GM19452 (cell line): ENCODE measurements at regions not wholly inside any gene's neighbourhood (a gene's known extent, or its start where the extent isn't known, plus 50 kb on each side); places are given as distances from the start of the nearest gene placed in this dataset.
"Not testable (repeated sequence)": the region's sequence is repeated elsewhere in the genome, so short reads cannot be mapped to it uniquely, and the experiment has no call there.

Experiments
- ATAC-seq: cut with Tn5 transposase; IDR thresholded peaks from one replicate; pipeline ENCODE4 v1.9.1; 2021; ENCODE audit not compliant: unreplicated experiment

DNA sequence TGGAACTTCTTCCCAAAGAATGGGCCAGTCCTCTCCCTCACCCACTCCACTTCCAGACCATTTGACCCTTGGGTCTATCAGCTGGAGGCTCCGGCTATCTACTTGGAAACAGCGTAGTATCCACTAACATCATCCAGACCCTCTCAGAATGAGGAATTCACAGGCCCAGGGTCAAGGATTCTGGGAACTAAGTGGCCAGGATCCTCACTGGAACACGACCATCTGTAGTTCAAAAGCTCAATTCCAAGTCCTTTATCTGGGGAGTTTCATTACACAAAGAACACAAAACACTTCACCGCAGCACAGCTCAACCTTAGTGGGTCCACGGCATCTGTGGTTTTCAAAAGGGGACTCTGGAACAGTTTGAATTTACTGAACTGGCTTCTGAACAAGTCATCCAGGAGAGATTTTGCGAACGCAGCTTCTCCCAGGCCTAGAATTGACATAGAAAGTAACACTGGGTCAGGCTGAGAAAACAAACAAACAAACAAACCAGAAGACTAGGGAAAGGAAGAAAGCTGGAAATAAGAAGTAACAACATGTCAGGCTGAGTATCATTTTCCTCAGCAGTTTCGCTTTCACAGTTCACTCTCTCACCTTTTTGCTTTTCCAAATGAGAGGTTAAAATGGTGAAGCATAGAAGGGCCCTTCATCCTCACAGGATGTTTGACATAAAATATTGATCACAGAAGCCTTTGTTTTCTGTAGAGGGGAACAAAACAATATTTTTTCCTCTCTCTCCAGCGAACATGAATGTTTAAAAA is 57.6 kb upstream of the USP6NL start:
- no peak for ATAC-seq

DNA sequence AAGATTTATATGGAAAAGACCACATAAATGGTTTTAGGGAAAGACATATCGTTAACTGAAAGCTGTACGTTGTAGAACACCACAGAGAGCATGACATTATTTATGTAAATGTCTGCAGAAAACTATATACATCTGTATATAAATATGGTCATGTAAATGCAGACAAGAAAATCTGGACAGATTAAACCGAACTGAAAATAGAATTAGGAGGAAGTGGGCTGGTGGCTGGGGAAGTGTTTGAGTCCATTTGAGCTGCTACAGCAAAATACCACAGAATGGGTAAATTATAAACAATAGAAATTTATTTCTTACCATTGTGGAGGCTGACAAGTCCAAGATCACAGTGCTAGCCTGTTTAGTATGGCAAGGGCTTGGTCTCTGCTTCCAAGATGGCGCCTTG is 56.3 kb upstream of the USP6NL start:
- ATAC-seq, result no peak

DNA sequence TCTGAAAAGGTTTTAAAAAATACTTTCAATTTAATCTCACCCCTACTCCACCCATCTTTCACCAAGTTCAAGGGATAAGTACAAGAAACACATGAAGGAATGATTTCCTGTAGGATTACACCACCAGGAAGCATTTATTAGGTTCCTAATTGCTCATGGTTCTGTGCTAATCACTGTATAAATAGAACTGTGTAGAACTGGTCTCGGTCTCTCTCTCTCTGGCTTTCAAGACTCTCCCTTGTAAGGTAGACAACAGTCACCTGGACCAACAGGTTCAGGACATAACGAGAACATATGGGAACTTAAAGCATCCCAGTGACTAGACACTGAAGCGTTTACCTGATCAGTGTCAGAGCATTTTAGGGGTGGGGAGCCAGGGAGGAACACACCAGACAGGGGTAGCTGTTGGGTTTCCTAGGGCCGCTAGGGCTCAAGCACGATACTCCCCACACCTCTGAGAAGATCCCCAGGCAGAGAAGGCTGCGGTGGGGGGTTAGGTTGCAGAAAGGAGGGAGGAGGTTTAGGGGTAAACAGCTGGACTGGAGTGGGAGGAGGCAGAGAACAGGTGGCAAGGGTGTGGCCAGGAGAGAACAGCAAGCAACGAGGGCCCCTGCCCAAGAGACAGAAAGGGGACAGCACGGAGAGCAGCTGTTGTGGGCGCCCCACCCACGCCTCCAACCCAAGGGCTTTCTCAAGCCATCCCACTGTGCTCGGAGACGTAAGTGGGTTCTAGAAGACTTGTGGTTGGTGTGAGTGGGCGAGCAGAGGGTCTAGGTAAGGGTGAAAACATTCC is 52.5 kb upstream of the USP6NL start:
- peak; percentile 72 for ATAC-seq

DNA sequence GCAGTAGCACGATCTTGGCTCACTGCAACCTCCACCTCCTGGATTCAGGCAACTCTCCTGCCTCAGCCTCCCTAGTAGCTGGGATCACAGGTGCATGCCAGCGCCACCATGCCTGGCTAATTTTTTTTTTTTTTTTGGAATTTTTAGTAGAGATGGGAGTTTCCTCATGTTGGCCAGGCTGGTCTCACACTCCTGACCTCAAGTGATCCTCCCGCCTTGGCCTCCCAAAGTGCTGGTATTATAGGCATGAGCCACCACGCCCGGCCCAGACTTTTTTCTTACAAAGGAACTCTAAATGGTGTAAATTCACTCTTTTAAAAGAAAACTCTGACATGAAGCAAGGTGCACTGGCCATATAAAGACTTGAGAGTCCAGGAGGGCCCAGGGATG is 51.7 kb upstream of the USP6NL start:
- not testable (repeated sequence) for ATAC-seq

DNA sequence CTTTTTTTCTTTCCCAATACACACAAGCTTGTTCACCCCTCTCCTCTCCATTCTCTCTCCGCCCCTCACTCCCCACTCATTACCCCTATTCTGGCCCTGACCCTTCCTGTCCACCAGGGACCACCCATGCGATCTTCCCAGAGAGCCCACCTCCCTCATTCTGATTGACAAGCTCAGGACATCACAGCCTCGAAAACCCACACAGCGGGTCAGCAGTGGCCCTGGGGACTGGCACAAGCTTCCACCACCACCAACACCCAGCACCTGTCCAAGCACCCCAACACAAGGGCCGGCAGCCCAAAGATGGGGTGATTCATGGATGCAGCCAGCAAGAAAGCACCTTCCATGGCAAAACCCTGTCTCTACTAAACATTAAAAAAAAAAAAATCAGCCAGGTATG is 50.0 kb upstream of the USP6NL start:
- ATAC-seq, result no peak
